ENCODE measurements at regions not wholly inside any gene's neighbourhood (a gene's known extent, or its start where the extent isn't known, plus 50 kb on each side); places are given as distances from the start of the nearest gene placed in this dataset.
A peak's percentile ranks its signal among the peaks of the same experiment; 100 is the strongest.

GRCh38 chr9:105842023-105842644 is 147.8 kb downstream of the TMEM38B start:
- no peak overlapping the region for H2AFZ ChIP-seq (ENCODE audit: low read length)
- no peaks in the 10 kb centered on the region for H4K20me1 ChIP-seq (ENCODE audit: insufficient read depth, low read length, poor library complexity, severe bottlenecking)
- H3K4me1 ChIP-seq (ENCODE audit: insufficient read depth, low read length, poor library complexity, severe bottlenecking), result no peaks in the 10 kb centered on the region
- no peaks in the 10 kb centered on the region for H3F3A ChIP-seq (ENCODE audit: low read depth)
- TF ChIP-seq CTCF (conservative IDR thresholded peaks at IDR 0.05; ENCODE audit: low read length), result peak; percentile 97
- TF ChIP-seq EZH2phosphoT487 (IDR thresholded peaks at IDR 0.05; ENCODE audit: borderline replicate concordance), result no peak
- H3K4me3 ChIP-seq (ENCODE audit: low read length, poor library complexity, severe bottlenecking), result no peak overlapping the region
- H3K36me3 ChIP-seq (ENCODE audit: insufficient read depth, low read length), result no peaks in the 10 kb centered on the region
- H3K4me2 ChIP-seq (ENCODE audit: low read depth, low read length, poor library complexity, severe bottlenecking), result no peak overlapping the region
- no peaks in the 10 kb centered on the region for H3K9me2 ChIP-seq (replicated peaks; ENCODE audit: low read depth, low read length)
- H3K27me3 ChIP-seq (ENCODE audit: insufficient read depth, low read length, poor library complexity, severe bottlenecking), result no peaks in the 10 kb centered on the region
- no peaks in the 10 kb centered on the region for H3K79me2 ChIP-seq (ENCODE audit: insufficient read depth, low read length)
- no peaks in the 10 kb centered on the region for H3K9me3 ChIP-seq (ENCODE audit: insufficient read depth, low read depth, low read length)
- H3K9ac ChIP-seq (ENCODE audit: low read depth, low read length, poor library complexity, severe bottlenecking), result no peak overlapping the region

GRCh38 chr9:105846825-105847224 is 152.5 kb downstream of the TMEM38B start:
- Histone ChIP-seq H2AFZ (ENCODE audit: low read length) (no peak overlapping the region), H4K20me1 (ENCODE audit: insufficient read depth, low read length, poor library complexity, severe bottlenecking) (no peaks in the 10 kb centered on the region), H3K4me3 (ENCODE audit: low read length, poor library complexity, severe bottlenecking) (no peak overlapping the region), H3K79me2 (ENCODE audit: insufficient read depth, low read length) (no peaks in the 10 kb centered on the region), H3F3A (ENCODE audit: low read depth) (no peaks in the 10 kb centered on the region), H3K27me3 (ENCODE audit: insufficient read depth, low read length, poor library complexity, severe bottlenecking) (no peaks in the 10 kb centered on the region), H3K4me1 (ENCODE audit: insufficient read depth, low read length, poor library complexity, severe bottlenecking) (peaks cover 11% of the 10 kb centered on the region), H3K4me2 (ENCODE audit: low read depth, low read length, poor library complexity, severe bottlenecking) (no peak overlapping the region), H3K9me3 (ENCODE audit: insufficient read depth, low read depth, low read length) (no peaks in the 10 kb centered on the region), H3K9me2 (replicated peaks; ENCODE audit: low read depth, low read length) (no peaks in the 10 kb centered on the region), H3K9ac (ENCODE audit: low read depth, low read length, poor library complexity, severe bottlenecking) (no peak overlapping the region), H3K36me3 (ENCODE audit: insufficient read depth, low read length) (no peaks in the 10 kb centered on the region)
- TF ChIP-seq EZH2phosphoT487 (IDR thresholded peaks at IDR 0.05; ENCODE audit: borderline replicate concordance), result no peak
- no peak for TF ChIP-seq CTCF (conservative IDR thresholded peaks at IDR 0.05; ENCODE audit: low read length)

- no peaks in the 10 kb centered on the region for H3K9me3 ChIP-seq (ENCODE audit: insufficient read depth, low read depth, low read length)
These were observed 156.6 kb downstream of the TMEM38B start for GRCh38 chr9:105850852-105851500.

More at GRCh38 chr9:105850852-105851500, 156.6 kb downstream of the TMEM38B start:
- H3K4me3 ChIP-seq (ENCODE audit: low read length, poor library complexity, severe bottlenecking), result no peak overlapping the region
- H3K36me3 ChIP-seq (ENCODE audit: insufficient read depth, low read length), result no peaks in the 10 kb centered on the region
- peaks cover 11% of the 10 kb centered on the region for H3K4me1 ChIP-seq (ENCODE audit: insufficient read depth, low read length, poor library complexity, severe bottlenecking)
- H4K20me1 ChIP-seq (ENCODE audit: insufficient read depth, low read length, poor library complexity, severe bottlenecking), result no peaks in the 10 kb centered on the region
- no peak overlapping the region for H2AFZ ChIP-seq (ENCODE audit: low read length)
- no peaks in the 10 kb centered on the region for H3K79me2 ChIP-seq (ENCODE audit: insufficient read depth, low read length)
- H3F3A ChIP-seq (ENCODE audit: low read depth), result no peaks in the 10 kb centered on the region
- no peaks in the 10 kb centered on the region for H3K9me2 ChIP-seq (replicated peaks; ENCODE audit: low read depth, low read length)
- H3K9ac ChIP-seq (ENCODE audit: low read depth, low read length, poor library complexity, severe bottlenecking), result no peak overlapping the region
- no peak overlapping the region for H3K4me2 ChIP-seq (ENCODE audit: low read depth, low read length, poor library complexity, severe bottlenecking)
- TF ChIP-seq EZH2phosphoT487 (IDR thresholded peaks at IDR 0.05; ENCODE audit: borderline replicate concordance) (no peak), CTCF (conservative IDR thresholded peaks at IDR 0.05; ENCODE audit: low read length) (no peak)
- H3K27me3 ChIP-seq (ENCODE audit: insufficient read depth, low read length, poor library complexity, severe bottlenecking), result no peaks in the 10 kb centered on the region

All from Loucy (cell line).